DOHH2 (cell line): ENCODE measurements at regions not wholly inside any gene's neighbourhood (a gene's known extent, or its start where the extent isn't known, plus 50 kb on each side); places are given as distances from the start of the nearest gene placed in this dataset.

ENCODE experiments used
- H3F3A ChIP-seq: fragments of 200-600 bp; sonication (generic), shearing (Covaris generic); 2 replicates; pipeline ENCODE4 v1.6.0; 2016; ENCODE audit warnings: antibody characterized with exemption, mild to moderate bottlenecking; ENCODE audit not compliant: control insufficient read depth, insufficient read depth
- H3K27ac ChIP-seq: fragments of 200-600 bp; sonication (generic); 2 replicates; pipeline ENCODE4 v1.5.1; 2014; ENCODE audit warnings: low read depth, mild to moderate bottlenecking, low read length, moderate library complexity
- H3K27me3 ChIP-seq: fragments of 200-600 bp; sonication (generic); 2 replicates; pipeline ENCODE4 v1.6.1; 2014; ENCODE audit warnings: mild to moderate bottlenecking, low read length, mixed read lengths; ENCODE audit not compliant: control insufficient read depth
- H3K36me3 ChIP-seq: fragments of 200-600 bp; sonication (generic); 2 replicates; pipeline ENCODE4 v1.6.1; 2014; ENCODE audit warnings: mild to moderate bottlenecking, low read length, moderate library complexity, mixed read lengths; ENCODE audit not compliant: control insufficient read depth
- H3K4me1 ChIP-seq: fragments of 200-600 bp; sonication (generic); 2 replicates; pipeline ENCODE4 v1.6.1; 2014; ENCODE audit warnings: mild to moderate bottlenecking, low read length, mixed read lengths; ENCODE audit not compliant: control insufficient read depth
- H3K4me2 ChIP-seq: fragments of 200-600 bp; sonication (generic); 2 replicates; pipeline ENCODE4 v1.6.0; 2014; ENCODE audit warnings: mild to moderate bottlenecking, low read length, moderate library complexity
- H3K4me3 ChIP-seq: fragments of 200-600 bp; sonication (generic); 2 replicates; pipeline ENCODE4 v1.5.1; 2014; ENCODE audit warnings: mild to moderate bottlenecking, low read length, mixed read lengths
- H3K79me2 ChIP-seq: fragments of 200-600 bp; sonication (generic); 2 replicates; pipeline ENCODE4 v1.6.1; 2014; ENCODE audit warnings: mild to moderate bottlenecking, low read length, mixed read lengths; ENCODE audit not compliant: control insufficient read depth
- H3K9me2 ChIP-seq: fragments of 200-600 bp; sonication (generic); replicated peaks from 2 replicates; pipeline ENCODE4 v1.6.1; 2014; ENCODE audit warnings: mild to moderate bottlenecking, low read length, mixed read lengths; ENCODE audit not compliant: control insufficient read depth
- H3K9me3 ChIP-seq: fragments of 200-600 bp; sonication (generic); 2 replicates; pipeline ENCODE4 v1.6.1; 2014; ENCODE audit warnings: antibody characterized with exemption, low read length, mixed read lengths; ENCODE audit not compliant: control insufficient read depth, insufficient read depth
- H4K20me1 ChIP-seq: fragments of 200-600 bp; sonication (generic); 2 replicates; pipeline ENCODE4 v1.6.0; 2014; ENCODE audit warnings: low read depth, mild to moderate bottlenecking, antibody characterized with exemption, low read length, moderate library complexity; ENCODE audit not compliant: control insufficient read depth, insufficient read depth
- CTCF ChIP-seq: fragments of 200-600 bp; sonication (generic); IDR thresholded peaks from one replicate; pipeline ENCODE4 v1.5.1; 2014; ENCODE audit warnings: antibody characterized with exemption, mild to moderate bottlenecking, low read depth, low read length; ENCODE audit not compliant: poor library complexity, severe bottlenecking
- EZH2phosphoT487 ChIP-seq: fragments of 200-600 bp; sonication (generic); IDR thresholded peaks from 2 replicates; pipeline ENCODE4 v1.6.1; 2017; ENCODE audit warnings: borderline replicate concordance, mild to moderate bottlenecking, antibody characterized with exemption, low read length, moderate library complexity, mixed read lengths

DNA sequence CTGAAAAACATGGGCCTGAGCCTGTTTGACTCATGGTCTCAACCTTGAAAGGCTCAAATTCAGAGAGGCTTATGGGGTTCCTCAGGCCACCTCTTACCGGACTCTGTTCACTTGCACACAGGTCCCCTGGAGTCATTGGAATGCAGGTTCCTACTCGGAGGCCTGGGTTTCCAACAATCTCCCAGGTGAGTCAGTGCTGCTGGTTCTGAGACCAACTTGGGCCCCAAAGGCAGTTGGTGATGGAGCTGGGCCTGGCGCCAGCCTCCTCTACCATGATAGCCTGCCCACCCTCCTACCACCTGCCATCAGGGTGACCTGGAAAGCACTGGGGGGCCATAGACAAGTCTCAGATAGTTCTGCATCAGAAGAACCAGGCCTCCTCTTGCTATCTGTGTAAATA lies 188.4 kb downstream of the RGS3 start:
- Histone ChIP-seq H3K9me3 (no peaks in the 10 kb centered on the region), H3K36me3 (no peaks in the 10 kb centered on the region), H3K4me2 (no peak overlapping the region), H3F3A (no peaks in the 10 kb centered on the region), H3K79me2 (no peaks in the 10 kb centered on the region), H3K4me3 (no peak overlapping the region), H3K27me3 (no peaks in the 10 kb centered on the region), H3K27ac (no peak overlapping the region), H4K20me1 (no peaks in the 10 kb centered on the region), H3K4me1 (no peaks in the 10 kb centered on the region), H3K9me2 (no peaks in the 10 kb centered on the region)
- TF ChIP-seq EZH2phosphoT487 (no peak), CTCF (no peak)

- Histone ChIP-seq H3K27me3 (no peaks in the 10 kb centered on the region), H3K9me3 (no peaks in the 10 kb centered on the region), H3K36me3 (no peaks in the 10 kb centered on the region), H3F3A (no peaks in the 10 kb centered on the region), H3K4me1 (no peaks in the 10 kb centered on the region), H3K4me3 (no peak overlapping the region), H3K4me2 (no peak overlapping the region), H3K27ac (no peak overlapping the region), H3K9me2 (no peaks in the 10 kb centered on the region), H4K20me1 (no peaks in the 10 kb centered on the region), H3K79me2 (no peaks in the 10 kb centered on the region)
- TF ChIP-seq CTCF (no peak), EZH2phosphoT487 (no peak)
These were observed 189.0 kb downstream of the RGS3 start for GRCh38 chr9:113652355-113653152.

DNA sequence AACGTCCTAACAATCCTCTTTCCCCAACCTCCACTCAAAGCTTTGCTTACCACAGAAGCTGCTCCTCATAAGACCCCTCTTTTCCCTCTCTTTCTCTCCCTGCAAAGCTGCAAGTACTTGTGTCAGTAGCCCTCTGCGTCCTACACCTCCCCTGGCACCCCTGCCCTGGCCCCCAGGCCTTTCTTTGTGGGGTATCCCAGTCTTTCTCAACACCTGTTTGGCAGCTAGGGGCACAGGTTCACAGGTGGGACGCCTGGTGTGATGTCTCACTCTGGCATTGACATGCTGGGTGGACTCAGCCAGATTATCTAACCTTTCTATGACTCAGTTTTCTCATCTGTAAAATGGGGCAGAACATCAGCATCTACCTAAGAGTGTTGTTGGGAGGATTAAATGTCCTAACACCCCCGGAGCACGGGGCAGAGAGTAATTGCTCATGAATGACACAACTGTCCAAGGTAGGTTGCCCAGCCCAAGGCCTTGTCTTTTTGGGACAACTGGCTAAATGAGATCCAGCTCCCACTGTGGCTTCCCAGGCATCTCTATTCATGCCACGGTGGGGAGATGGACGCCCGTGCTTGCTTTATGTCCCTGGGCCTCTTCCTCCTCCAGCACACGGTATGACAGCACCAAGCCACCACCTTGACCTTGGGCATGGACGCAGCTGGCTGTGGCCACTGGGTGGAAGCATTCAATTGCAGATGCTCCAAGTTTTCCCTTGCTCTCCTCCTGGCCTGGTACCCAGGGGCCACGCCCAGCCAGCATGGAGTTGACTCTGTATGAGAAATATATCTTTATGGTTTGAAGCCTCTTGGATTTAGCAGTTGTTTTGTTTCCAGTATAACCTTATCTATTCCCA lies 190.4 kb downstream of the RGS3 start:
- Histone ChIP-seq H3K9me3 (no peaks in the 10 kb centered on the region), H3F3A (no peaks in the 10 kb centered on the region), H4K20me1 (peaks cover 3% of the 10 kb centered on the region; the same call in 1 of the 2 replicates), H3K9me2 (no peaks in the 10 kb centered on the region), H3K27me3 (no peaks in the 10 kb centered on the region), H3K4me3 (no peak overlapping the region), H3K27ac (no peak overlapping the region), H3K79me2 (no peaks in the 10 kb centered on the region), H3K36me3 (no peaks in the 10 kb centered on the region), H3K4me2 (no peak overlapping the region), H3K4me1 (no peaks in the 10 kb centered on the region)
- TF ChIP-seq EZH2phosphoT487 (no peak), CTCF (no peak)
